GM19372 (cell line): ENCODE measurements at regions not wholly inside any gene's neighbourhood (a gene's known extent, or its start where the extent isn't known, plus 50 kb on each side); places are given as distances from the start of the nearest gene placed in this dataset.

Source experiments
- ATAC-seq: cut with Tn5 transposase; IDR thresholded peaks from one replicate; pipeline ENCODE4 v1.9.1; 2021; ENCODE audit warnings: mild to moderate bottlenecking, low read depth, moderate library complexity; ENCODE audit not compliant: unreplicated experiment

- ATAC-seq, result no peak
Measured at GRCh38 chr21:16517383-16517782, 787.6 kb downstream of the USP25 start.

- ATAC-seq, result no peak
Measured at GRCh38 chr21:16519036-16519435, 789.3 kb downstream of the USP25 start.

- ATAC-seq, result no peak
Measured at GRCh38 chr21:16519644-16520043, 789.9 kb downstream of the USP25 start.

- no peak for ATAC-seq
Measured at GRCh38 chr21:16522548-16522947, 792.8 kb downstream of the USP25 start.

GRCh38 chr21:16530656-16531055 lies 800.9 kb downstream of the USP25 start:
- ATAC-seq, result no peak

GRCh38 chr21:16532840-16533239 lies 803.1 kb downstream of the USP25 start:
- ATAC-seq, result no peak

- ATAC-seq, result no peak
Measured at GRCh38 chr21:16533692-16534407, 804.1 kb downstream of the USP25 start.

- ATAC-seq, result no peak
Measured at GRCh38 chr21:16534408-16535101, 804.8 kb downstream of the USP25 start.

- ATAC-seq, result no peak
Measured at GRCh38 chr21:16535102-16535422, 805.3 kb downstream of the USP25 start.

- ATAC-seq, result no peak
Measured at GRCh38 chr21:16535626-16536025, 805.8 kb downstream of the USP25 start.

GRCh38 chr21:16536140-16536539 lies 806.4 kb downstream of the USP25 start:
- ATAC-seq, result no peak

- no peak for ATAC-seq
Measured at GRCh38 chr21:16536643-16537434, 807.1 kb downstream of the USP25 start.

GRCh38 chr21:16537501-16537900 lies 807.7 kb downstream of the USP25 start:
- no peak for ATAC-seq

GRCh38 chr21:16538405-16538804 lies 808.6 kb downstream of the USP25 start:
- ATAC-seq, result no peak

GRCh38 chr21:16538936-16539440 lies 809.2 kb downstream of the USP25 start:
- ATAC-seq, result no peak

- no peak for ATAC-seq
Measured at GRCh38 chr21:16540966-16541727, 811.4 kb downstream of the USP25 start.

- ATAC-seq, result no peak
Measured at GRCh38 chr21:16550118-16550517, 820.3 kb downstream of the USP25 start.

- no peak for ATAC-seq
Measured at GRCh38 chr21:16550917-16551741, 821.3 kb downstream of the USP25 start.

- ATAC-seq, result no peak
Measured at GRCh38 chr21:16552880-16553279, 823.1 kb downstream of the USP25 start.

- no peak for ATAC-seq
Measured at GRCh38 chr21:16554503-16554902, 824.7 kb downstream of the USP25 start.
